Right renal cortex interstitium (tissue), 3 donors: ENCODE measurements at regions not wholly inside any gene's neighbourhood (a gene's known extent, or its start where the extent isn't known, plus 50 kb on each side); places are given as distances from the start of the nearest gene placed in this dataset.

ENCODE experiments used
- DNase-seq, 3 donors: peaks; one replicate each; pipeline ENCODE4 v3.0.0-alpha.2; 2013; ENCODE audit warnings: low read depth in 3 of 3, low spot score in 2 of 3

DNA sequence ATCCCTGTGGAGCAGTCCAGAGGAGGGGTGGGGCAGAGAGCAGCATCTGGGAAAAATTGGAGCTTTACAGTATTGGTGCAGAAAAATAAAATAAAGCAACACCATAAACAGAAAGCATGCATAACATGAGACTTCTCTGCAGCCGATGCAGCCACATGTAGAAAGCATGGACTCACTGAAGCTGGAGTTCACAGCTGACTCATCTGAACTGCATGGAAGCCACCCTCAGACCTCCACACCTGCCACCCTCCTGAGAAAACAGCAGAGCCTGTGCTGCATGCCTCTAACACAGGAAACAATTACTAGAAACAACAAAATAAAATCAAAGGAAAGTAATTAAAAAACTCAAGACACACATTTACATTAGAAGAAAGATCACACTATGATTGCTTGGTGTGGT is 169.4 kb upstream of the ALKAL2 start:
- no peak for DNase-seq

DNA sequence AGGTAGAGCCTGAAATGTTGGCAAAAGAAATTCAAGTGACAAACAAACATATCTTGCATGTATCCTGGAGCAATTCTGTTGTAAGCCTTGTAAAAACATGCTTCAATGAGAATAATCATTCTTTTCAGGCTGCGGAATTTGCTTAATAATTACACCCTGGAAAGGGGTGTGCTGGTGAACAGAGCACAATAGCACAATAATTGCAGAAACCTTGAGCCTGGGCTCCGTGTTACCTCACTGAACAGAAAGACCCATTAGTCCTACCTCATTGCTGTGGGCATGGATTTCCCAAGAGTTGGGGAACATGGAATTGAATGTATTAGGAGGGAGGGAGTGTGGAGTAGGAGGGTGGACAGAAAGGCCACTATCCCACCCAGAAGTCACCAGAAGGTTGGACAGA is 168.0 kb upstream of the ALKAL2 start:
- DNase-seq, result no peak

DNA sequence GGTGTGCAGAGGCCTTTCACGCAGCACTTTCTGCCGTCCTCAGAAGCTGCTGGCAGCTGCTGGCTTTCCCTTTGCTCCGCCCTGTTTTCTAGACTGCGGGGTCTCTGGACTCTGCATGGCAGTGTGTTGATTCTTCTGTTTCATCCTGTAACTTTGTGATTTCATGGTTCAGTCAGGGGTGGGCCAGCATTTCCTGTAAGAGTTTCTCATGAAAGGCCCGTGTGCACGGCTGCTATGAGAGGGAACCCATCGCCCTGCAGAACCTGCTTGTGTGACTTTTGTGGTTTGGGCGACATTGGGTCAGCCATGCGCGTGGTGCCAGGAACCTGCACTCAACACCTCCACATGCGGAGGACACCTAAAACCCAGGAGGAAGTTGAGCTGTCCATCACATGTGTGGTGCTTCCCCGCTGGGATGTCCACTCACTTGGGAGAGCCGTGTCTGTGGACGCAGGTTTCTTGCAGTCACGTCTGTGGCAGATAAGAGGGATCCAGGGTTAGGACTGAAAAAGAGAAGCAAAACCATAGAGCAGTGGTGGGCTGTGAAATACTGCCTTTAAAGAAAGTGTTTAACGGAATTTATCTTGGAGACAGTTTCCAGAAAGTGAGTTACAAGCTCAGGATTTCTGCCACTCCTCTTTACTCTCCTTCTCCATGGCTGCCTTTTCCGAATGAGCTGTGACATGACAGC is 167.3 kb upstream of the ALKAL2 start:
- DNase-seq, result no peak

DNA sequence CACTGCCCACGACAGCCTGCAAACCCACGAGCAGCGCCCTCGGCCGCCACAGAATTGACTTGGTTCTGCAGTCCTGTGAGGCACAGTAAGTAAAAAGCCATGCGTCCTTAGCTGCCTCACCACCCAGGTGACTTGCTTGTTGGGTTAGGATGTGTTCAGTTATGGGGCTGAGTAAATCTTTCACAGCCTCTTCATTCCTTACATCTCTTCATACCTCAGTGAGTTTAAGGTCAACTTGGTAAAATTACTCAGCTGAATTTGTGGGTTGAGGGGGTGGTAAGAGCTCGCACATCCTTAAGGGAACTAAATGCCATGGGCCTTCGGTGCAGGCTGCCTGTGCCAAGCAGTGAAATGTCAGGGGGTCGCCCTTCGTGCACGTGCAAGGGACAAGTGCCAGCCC is 165.2 kb upstream of the ALKAL2 start:
- DNase-seq, result no peak

DNA sequence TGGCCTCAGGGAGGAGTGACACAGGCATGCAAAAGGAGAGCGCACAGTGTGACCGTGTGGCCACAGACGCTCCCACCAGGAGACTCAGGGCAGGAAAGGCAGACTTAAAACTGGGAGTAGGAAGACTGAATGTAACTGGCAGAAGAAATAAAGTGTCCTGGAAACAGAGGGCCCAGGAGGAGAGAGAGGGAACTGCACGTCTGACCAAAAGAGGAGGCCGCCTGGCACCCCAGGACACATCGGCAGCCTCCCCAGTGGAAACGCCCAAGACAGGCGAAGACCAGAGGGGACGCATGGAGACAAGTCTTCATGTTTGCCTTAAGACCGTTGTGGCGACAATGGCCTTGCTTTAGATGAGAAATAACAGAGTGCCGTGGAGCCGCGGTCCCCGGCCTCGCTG is 163.6 kb upstream of the ALKAL2 start:
- no peak for DNase-seq

DNA sequence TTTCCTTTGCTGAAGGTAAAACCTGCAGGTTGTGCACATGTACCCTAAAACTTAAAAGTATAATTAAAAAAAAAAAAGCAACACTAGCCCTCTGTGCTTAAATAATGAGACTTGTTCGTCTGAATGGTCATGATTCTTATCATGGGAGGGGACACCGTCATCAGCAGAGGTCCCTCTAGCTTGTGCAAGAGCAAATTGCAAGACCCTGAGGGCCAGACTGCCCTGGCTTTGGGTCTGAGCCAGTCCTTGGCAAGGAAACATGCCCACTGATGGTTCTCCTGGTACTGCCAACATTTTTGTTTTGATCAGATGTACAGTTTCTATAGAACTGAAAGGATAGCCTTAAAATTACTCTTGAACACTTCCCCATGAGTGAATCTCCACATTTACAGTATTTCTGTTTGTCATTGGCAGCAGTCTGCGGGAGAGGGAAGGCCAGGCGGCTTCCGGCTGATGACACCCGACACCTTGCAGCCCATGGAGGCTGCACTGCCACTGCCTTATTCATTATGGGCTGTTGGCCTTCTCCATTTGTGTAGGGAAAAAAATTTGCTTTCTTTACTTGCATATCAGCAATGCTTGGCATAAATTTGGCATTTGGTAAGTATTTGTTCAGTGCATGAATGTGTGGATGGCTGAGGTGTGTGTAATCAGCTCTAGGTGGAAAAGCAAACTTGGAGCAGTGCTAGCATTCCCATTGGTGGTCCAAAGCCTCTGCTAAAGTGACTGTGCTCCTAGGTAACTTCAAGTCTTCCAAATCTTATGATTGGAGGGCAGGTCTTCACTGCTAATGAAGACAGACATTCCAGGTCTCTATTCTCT is 161.6 kb upstream of the ALKAL2 start:
- no peak for DNase-seq

DNA sequence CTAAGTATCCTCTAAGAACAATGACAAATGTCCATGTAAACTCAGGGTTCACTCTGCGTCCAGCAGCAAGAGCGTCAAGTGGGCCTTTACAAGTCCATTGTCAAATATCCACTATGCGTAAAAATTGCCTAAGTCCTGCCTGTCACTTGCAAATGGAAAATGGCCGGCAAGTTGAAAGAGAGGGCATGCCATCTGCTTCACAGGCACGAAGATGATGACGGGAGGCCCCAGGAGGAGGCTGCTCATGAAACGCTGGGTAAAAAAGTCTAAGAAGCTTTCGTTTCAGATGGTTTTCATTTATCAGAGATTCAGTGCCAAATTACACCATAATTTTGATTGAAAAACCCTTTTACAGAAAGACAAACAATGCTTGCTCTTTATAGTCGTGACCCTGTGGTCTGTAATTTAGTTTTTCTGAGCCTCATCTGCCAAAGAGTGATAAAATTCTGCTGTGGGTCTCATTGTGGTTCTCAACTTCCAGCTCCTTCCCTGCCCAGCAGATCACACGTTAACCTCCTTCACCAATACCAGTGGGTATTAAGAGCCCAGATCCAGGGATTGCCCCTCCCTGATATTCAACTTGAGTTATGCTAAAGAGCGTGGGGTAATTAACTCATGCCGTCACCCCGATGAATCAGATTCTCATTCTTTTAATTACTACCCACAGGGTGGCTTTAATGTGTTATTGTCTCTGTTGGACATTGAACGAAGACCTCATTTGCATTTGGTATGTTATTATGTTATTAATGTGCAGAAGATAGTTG is 160.2 kb upstream of the ALKAL2 start:
- no peak for DNase-seq

DNA sequence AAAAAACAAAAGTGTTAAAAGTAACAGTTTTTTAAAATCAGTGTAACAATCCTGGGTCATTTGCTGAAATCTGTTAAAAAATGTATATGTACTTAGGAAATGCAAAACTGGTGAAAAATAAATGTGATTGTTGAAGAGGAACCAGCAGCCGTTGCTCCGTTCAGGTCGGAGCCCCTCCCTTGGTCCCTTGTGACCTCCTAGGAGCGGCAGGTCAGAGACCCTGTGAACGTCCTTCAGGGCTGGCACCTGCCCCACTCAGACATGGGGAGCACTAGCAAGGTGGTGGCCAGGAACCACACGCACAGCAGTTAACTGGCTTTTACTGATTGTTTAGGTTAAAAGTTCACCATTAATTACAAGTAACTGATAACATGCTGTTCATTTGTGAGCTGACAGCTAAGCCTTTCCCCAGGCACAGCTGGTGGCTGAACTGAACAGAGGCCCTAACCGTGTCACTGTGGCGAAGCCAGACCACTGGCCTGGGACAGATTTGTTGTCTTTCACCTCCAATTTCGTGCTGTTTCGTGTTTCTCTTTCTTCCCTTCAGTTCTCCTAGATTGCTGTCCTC is 159.2 kb upstream of the ALKAL2 start:
- DNase-seq, result no peak

DNA sequence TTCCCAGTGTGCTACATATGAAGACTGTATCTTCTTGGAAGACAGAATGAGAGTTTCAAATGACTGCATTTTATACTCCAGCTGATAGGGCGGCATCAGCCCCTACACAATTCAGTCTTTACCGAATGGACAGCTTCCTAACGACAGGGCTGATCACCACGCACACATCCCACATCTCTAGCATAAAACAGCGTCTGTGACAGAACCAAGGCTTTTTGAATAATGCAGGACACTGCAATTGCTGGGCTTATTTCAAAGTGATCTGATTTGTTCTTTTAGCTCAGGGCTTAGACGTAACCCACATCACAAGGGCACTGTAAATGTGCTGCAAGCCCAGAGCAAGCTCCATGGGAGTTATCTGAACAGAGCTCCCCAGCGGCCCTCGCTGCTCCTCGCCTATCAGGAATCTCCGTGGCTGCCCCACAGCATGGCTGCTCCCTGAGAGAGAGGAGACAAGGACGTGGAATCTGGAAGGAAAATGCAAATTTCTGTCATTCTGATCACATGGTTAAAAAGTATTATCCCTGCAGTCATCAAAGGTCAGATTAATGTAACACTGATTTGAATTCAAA is 158.5 kb upstream of the ALKAL2 start:
- no peak for DNase-seq

DNA sequence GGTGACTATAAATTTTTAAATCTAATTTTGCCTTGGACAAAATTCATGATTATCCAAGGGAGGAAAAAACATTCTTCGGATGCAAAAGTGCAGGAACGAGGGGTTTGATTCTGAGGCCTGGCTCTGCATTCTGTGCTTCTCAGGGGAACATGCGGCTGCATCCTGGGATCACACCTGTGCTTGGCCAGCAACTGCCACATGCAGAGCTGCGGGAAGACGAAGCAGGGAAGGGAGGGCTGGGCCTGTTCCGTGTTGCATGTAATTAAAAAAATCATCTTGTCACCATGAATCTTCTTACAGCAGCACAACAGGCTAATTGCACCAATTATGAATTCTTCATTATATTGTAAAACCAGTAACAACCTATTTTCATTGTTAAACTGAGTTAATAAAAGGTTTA is 158.0 kb upstream of the ALKAL2 start:
- DNase-seq, result no peak

DNA sequence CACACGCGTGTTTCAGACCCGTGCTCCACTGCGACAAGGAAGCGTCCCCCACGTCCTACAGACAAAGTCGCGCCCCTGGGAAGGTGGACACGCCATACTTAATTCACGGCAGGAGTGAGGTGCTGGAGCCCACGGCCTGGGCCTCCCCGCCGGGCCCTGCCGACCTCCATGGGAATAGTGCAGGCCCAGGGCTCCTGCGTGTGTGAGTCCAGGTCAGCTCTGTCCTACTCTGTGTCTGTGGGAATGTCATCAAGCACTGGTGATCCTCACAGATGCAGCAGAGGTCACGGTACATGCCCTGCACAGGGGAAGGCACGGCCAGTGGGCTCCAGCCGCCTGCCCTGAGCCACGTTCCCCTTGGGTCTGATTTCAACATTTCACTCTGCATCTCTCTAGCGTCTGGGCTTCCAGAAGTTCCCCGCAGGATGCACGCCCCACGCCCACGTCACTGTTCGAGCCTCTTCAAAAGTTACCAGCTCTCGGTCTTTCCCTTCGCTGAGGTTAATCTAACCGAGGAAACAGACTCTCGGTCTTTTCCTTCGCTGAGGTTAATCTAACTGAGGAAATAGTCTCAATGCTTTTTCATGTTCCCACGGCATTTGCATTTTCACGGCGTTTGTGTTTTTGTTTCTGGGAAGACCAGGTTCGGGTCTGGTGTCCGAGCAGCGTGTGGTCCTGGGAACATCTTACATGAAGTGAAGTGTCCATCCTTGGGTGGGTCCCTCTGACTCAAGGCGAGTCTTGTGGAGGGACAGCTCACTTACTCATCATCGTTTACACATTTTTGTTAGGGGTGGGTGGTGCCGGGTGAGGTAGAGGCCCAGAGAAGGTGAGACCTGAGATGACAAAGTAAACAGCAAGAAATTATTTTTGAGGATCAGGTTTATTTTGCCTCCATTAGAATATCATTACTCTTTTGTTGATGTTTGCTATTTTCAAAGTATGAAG is 157.3 kb upstream of the ALKAL2 start:
- no peak for DNase-seq

DNA sequence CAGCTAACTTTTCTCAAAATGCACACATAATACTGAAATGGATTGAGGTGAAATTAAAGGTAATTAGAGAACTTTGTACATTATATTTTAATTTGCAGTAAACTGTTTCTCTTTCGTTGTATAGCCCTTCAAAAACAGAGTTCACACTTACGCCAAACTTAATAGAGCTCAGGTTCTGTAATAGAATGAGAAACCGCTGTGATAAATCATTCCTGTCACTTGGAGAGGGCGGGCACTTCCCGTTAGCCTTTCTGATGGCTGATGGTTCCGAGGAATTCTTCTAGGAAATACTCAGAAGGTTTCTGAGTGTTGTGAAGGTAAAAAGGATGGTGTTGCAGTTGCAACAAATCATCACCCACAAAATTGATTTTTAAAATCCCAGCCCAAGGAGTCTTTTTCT is 155.8 kb upstream of the ALKAL2 start:
- DNase-seq, result no peak

DNA sequence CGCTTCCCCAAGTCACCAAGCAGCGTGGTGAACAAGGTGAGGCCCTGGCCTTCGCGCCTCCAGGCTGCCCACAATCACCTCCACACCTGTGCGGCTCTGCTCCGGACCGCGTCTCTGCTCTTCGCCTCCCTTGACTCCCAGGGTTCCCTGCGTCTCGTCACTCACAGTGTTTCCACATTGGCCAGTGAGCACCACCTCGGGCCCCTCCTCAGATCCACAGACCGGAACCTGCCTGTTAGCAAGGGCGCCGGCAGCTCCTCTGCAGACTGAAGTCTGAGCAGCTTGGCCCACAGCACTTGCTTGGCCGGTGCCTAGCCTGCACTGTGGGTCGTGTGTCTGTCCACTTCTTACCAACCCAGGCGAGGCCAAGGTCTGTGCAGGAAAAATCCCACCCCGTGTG is 155.3 kb upstream of the ALKAL2 start:
- DNase-seq, result no peak

DNA sequence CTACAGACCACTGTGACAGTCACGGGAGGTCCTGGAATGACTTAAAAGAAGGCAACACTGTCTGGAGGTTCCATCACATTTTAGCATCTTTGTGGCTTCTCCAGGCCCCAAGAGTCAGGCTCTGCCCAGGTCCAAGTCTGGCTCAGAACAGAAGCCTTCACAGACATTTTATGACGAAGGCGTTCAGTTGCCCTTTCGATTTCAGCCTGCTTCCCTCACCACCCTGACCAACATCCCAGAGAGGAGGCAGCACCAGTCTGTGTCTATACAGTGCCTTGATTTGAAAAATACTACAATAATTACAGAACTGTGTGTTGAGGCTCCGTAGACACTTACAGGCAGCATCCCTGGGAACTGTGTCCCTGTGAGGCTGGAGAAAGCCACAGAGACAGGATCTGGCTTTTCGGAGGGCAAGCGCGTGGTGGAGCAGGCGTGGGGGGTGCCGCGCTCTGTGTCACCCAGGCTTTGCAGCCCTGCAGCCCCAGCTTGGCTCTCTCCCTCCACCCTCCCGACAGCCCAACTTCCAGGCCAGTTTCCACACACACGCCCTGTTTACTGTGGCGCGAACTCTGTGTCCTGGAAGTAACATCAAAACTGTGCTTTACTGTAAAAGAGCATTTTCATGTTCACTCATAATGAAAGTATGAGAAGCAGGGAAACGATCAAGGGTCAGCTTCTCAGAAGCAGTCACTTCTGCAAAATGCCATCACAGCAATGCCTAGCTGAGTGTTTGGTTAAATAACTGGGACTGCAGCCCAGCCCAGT is 153.5 kb upstream of the ALKAL2 start:
- no peak for DNase-seq

DNA sequence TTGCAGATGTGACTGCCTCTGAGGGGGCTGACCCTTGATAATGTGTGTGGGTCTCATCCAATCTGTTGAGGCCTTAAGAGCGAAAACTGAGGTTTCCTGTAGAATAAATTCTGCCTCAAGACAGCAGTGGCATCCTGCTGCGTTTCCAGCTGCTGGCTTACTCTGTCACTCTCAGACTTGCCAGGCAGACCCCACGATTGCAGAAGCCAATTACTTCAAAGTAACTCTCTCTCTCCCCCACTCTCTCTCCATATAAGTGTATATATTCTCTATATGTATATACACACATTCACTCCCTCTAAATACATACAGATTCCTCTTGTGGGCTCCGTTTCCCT is 152.5 kb upstream of the ALKAL2 start:
- DNase-seq, result no peak

DNA sequence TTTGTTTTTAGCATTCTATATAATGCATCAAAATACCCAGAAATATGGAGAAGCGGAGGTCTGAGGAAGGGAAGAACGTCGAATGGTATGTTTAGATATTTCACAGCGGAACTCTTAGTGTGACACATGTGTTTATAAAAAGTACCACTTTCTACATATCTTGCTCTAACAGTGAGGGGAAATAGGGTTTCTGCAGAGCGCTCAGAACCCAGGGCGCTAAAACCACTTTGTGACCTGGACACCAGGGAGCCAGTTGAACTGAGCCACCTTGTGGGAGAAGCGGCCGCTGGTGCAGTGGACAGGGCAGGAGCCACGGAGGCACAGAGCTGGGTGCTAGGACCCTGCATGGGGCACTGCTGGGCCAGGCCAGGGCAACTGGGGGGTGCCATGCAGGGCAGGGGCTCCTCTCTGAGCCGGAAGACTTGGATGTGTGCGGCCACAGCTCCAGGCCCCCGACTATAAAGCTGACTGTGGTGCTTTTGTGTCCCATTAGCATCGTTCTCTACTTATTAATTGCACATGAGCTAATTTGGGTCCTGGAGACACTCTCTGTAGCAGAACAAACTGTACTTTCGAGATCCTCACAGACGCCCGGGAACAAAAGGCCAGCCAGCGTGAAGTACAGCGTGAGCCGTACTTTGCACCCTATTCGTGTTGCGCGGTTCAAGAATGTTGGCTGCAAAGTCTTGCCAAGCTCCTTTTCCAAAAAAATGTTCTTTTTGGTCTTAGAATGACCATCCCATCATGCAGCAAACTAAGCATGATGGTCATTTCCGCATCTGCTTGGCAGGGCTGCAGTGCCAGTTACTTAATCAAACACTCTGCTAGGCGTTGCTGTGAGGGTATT is 151.9 kb upstream of the ALKAL2 start:
- DNase-seq, result no peak

DNA sequence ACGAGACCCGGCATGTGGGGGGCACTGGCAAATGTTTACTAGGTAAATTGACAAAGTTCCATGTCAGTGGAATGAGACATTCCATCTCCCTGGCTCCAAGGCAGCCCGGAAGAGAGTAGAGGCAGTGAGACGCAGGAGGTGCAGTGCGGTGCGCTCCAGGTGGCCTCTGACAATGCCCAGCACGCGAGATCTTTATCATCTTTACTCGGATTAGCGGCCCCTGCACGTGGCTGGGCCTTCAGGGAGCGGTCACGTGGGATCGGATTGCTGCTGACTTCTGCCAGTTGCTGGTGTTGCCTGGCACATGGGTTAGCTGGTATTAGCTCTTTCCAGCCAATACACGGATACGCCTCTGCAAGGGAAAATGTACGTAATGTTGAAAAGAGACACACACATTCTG is 151.2 kb upstream of the ALKAL2 start:
- DNase-seq, result no peak

DNA sequence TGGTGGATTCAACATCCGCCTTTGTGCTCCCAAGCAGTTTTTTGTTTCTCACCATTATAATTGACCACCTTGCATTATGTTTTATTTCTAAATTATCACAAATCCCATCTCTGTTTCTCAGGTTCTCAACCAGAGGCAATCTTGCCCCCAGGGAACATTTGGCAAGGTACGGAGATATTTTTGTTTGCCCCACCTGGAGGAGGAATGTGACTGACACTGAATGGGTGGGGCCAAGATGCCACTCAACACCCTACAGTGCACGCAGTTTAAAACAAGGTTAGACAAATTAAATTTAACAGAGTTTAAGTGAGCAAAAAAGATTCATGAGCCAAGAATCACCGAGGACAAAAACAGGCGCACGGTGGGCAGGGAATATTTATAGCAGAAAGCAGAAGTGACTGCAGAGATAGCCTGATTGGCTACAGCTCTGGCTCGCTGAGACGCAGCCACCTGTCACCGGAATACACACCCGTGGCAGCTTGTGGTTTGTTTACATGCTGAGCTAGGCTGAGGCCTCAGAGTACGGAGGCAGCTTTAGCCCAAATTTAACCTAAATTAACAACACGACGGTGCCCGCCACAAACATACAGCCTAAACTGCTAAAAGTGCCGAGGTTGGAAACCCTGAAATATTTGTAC is 150.0 kb upstream of the ALKAL2 start:
- no peak for DNase-seq
